HG02571 (cell line): ENCODE measurements at regions not wholly inside any gene's neighbourhood (a gene's known extent, or its start where the extent isn't known, plus 50 kb on each side); places are given as distances from the start of the nearest gene placed in this dataset.
A peak's percentile ranks its signal among the peaks of the same experiment; 100 is the strongest.
"Not testable (repeated sequence)": the region's sequence is repeated elsewhere in the genome, so short reads cannot be mapped to it uniquely, and the experiment has no call there.

ENCODE experiments used
- ATAC-seq: cut with Tn5 transposase; IDR thresholded peaks from one replicate; pipeline ENCODE4 v1.9.1; 2021; ENCODE audit warnings: mild to moderate bottlenecking, moderate library complexity; ENCODE audit not compliant: unreplicated experiment

DNA sequence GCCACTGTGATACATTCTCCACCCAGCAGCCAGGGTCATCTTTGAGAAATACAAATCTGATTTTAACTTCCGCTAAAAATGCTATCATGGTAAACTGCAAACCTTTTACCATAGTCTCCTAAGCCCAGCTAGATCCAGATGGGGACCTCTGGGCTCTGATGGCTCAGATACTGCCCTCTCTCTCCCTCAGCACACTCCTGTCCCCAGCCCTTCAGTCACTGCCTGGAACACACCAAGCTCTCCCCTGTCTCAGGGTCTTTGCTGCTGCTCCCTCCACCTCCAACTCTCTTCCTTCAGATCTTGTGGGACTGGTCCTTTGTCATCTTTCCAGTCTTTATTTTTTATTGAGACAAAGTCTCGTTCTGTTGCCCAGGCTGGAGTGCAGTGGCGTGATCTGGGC is 65.1 kb downstream of the SPRY4 start:
- ATAC-seq: no peak

- no peak for ATAC-seq
These were observed 69.0 kb downstream of the SPRY4 start for GRCh38 chr5:142255831-142256230.

GRCh38 chr5:142254431-142254830 is 70.4 kb downstream of the SPRY4 start:
- no peak for ATAC-seq

GRCh38 chr5:142253938-142254337 is 70.9 kb downstream of the SPRY4 start:
- ATAC-seq: no peak

- no peak for ATAC-seq
These were observed 74.7 kb downstream of the SPRY4 start for GRCh38 chr5:142250119-142250518.

DNA sequence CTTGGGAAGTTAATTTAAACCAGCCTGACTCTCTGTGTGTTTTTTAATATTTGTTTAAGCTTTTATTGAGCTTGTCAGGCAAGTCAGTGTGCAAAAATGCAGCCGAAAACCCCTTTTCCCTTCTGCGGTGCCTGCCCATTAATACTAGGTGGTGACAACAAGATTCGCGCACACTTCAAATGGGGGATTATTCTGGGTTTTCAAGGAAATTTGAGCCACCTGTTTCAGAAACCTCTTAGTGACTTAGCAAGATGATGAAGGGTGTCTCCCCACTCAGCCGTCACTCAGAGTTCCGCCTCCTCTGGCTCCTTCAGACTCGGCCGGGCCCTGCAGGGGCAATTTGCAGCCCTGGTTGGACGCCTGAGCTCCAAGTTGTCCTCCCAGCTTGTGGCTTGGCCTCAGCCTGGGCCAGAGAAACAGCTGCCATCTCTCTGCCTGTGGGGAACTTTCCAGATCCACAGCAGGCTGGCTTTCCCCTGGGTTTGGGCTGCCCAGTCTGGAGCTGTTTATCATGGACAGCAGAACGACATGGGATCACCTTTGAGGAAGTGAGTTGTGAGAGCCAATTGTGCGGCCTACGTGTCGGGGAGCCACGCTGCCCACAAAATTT is 75.9 kb downstream of the SPRY4 start:
- ATAC-seq: no peak

DNA sequence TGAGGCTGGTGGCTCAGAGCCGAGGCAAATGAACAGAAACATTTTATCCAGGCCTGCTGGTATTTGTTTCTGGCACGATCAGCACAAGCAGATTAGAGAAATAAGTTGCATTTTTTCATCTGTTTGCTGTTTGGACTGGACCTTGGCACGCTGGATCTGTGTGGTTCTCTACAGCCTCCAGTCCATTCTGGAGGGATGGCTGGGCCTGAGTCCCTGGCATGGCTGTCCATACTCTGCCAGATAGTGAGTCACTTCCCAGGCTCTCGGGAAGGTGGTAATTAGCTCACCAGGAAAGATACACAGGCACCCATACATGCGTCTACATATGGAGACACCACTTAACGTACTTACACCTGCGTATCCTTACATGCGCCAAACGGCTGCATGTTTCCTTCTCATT is 78.6 kb downstream of the SPRY4 start:
- no peak for ATAC-seq

GRCh38 chr5:142245786-142246185 is 79.0 kb downstream of the SPRY4 start:
- ATAC-seq: no peak

GRCh38 chr5:142244440-142244839 is 80.4 kb downstream of the SPRY4 start:
- ATAC-seq: no peak

DNA sequence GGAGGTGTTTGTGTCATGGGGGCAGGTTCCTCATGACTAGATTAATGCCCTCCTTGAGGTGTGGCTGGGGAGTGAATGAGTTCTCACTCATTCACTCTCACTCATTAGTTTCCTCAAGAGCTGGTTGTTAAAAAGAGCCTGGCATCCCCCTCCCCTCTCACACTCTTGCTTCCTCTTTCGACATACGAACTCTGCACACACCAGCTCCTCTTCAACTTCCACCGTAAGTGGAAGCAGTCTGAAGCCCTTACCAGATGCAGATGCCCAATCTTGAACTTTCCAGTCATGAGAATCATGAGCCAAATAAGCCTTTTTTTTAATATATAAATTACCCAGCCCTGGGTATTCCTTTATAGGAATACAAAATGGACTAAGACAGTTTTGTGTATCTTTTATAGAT is 82.5 kb downstream of the SPRY4 start:
- no peak for ATAC-seq

DNA sequence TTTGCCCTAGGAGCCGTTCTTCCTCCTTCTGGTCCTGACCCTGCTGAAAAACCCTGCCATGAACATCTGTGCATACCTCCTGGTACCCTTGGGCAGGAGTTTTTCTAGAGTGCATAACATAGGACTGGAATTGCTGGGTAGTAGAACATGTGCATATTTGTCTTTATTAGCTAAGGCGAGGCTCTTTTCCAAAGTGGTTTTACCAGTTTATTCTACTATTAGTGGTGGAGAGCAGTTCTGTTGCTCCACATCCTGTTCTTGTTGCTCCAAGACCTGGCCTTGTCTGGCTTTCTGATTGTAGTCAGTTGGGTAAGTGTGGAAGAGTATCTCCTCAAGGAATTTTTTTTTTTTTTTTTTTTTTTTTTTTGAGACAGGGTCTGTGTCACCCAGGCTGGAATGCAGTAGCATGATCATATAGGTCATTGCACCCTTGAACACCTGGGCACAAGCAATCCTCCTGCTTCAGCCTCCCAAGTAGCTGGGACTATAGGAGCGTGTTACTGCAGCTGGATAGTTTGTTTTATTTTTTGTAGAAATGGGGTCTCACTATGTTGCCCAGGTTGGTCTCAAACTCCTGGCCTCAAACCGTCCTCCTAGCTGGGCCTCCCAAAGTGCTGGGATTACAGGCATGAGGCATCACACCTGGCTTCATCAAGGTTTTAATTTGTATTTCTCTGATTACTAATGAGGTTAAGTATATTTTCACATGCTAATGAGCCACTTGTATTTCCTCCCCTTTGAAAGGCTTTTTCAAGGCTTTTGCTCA is 85.2 kb downstream of the SPRY4 start:
- no peak for ATAC-seq

GRCh38 chr5:142237707-142238106 is 87.1 kb downstream of the SPRY4 start:
- no peak for ATAC-seq

- ATAC-seq: not testable (repeated sequence)
These were observed 88.0 kb downstream of the SPRY4 start for GRCh38 chr5:142236673-142237290.

- ATAC-seq: no peak
These were observed 88.8 kb downstream of the SPRY4 start for GRCh38 chr5:142235870-142236672.

- no peak for ATAC-seq
These were observed 89.6 kb downstream of the SPRY4 start for GRCh38 chr5:142235050-142235797.

DNA sequence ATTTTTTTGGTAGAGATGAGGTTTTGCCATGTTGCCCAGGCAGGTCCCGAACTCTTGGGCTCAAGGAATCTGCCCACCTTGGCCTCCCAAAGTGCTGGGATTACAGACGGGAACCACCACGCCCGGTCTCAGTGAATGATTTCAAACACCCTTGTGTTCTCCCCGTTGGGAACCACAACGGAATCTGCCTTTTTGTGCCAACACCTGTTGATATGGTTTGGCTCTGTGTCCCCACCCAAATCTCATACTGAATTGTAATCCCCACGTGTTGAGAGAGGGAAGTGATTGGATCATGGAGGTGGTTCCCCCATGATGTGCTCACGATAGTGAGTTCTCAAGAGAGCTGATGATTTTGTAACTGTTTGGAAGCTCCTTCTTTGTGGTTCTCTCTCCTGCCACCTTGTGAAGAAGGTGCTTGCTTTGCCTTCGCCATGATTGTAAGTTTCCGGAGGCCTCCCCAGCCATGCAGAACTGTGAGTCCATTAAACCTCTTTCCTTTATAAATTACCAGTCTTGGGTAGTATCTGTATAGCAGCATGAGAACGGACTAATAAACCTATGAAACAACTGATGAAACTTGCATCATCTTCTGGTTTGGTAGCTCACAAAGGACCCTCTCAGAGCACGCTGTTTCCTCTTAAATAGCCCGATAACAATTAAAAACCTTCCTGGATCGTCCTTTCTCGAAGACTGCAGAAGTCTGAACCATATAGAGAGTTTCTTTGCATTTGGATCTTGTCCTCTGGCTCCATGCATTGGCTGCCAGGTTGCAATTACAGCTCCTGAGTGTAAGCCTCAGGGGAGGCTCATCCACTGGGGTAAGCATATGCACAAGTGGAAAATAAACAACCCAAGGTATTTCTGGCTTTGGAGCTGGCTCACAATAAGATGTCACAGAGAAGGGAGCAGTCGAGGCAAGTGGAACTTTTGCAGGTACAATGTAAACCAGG is 91.5 kb downstream of the SPRY4 start:
- no peak for ATAC-seq

DNA sequence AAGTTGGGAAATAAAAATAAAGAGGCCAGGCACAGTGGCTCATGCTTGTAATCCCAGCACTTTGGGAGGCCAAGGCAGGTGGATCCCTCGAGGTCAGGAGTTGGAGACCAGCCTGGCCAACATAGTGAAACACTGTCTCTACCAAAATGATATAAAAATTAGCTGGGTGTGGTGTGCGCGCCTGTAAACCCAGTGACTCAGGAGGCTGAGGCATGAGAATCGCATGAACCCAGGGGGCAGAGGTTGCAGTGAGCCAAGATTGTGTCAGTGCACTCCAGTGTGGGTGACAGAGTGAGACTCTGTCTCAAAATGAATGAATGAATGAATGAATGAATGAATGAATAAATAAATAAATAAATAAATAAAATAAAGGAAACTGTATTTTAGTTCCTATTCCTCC is 93.9 kb downstream of the SPRY4 start:
- ATAC-seq: not testable (repeated sequence)

DNA sequence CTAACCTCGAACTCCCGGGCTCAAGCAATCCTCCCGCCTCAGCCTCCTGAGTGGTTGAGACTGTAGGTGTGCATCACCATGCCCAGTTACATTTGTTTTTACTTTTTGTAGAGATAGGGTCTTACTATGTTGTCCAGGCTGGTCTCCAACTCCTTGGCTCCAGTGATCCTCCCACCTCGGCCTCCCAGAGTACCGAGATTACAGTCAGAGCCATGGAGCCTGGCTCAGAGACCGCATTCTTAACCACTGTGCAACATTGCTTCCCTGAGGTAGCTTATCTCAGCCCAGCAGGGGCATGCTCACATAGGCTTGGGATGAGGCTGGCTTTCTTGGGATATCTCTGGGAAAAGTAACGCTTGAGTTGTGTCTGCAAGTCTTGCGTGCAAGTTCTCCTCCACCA is 99.7 kb downstream of the SPRY4 start:
- no peak for ATAC-seq

GRCh38 chr5:142222866-142223558 is 101.8 kb downstream of the SPRY4 start:
- peak; percentile 9 for ATAC-seq
